ENCODE measurements at regions not wholly inside any gene's neighbourhood (a gene's known extent, or its start where the extent isn't known, plus 50 kb on each side); places are given as distances from the start of the nearest gene placed in this dataset.
"Not testable (repeated sequence)": the region's sequence is repeated elsewhere in the genome, so short reads cannot be mapped to it uniquely, and the experiment has no call there.

GRCh38 chr11:10956884-10957283 is 99.0 kb upstream of the ZBED5 start:
- H3K4me3 ChIP-seq (ENCODE audit: low read depth, low read length); H2AFZ ChIP-seq (ENCODE audit: low read length, unreplicated experiment); H3K4me1 ChIP-seq (ENCODE audit: control insufficient read depth, insufficient read depth, low read length, unreplicated experiment); H3K27ac ChIP-seq (ENCODE audit: low read depth, low read length); H3K79me2 ChIP-seq (ENCODE audit: control insufficient read depth, insufficient read depth, low read length, unreplicated experiment); H3K36me3 ChIP-seq (ENCODE audit: insufficient read depth, low read length): not testable (repeated sequence)
- peaks cover 39% of the 10 kb centered on the region for H3K27me3 ChIP-seq (ENCODE audit: insufficient read depth, low read length)

GRCh38 chr11:10955616-10956015 is 97.8 kb upstream of the ZBED5 start:
- Histone ChIP-seq H3K27me3 (ENCODE audit: insufficient read depth, low read length) (peaks cover 29% of the 10 kb centered on the region), H3K4me1 (ENCODE audit: control insufficient read depth, insufficient read depth, low read length, unreplicated experiment) (no peaks in the 10 kb centered on the region), H3K27ac (ENCODE audit: low read depth, low read length) (no peak overlapping the region), H3K4me3 (ENCODE audit: low read depth, low read length) (no peak overlapping the region), H3K36me3 (ENCODE audit: insufficient read depth, low read length) (no peaks in the 10 kb centered on the region), H2AFZ (ENCODE audit: low read length, unreplicated experiment) (no peak overlapping the region), H3K79me2 (ENCODE audit: control insufficient read depth, insufficient read depth, low read length, unreplicated experiment) (no peaks in the 10 kb centered on the region)

DNA sequence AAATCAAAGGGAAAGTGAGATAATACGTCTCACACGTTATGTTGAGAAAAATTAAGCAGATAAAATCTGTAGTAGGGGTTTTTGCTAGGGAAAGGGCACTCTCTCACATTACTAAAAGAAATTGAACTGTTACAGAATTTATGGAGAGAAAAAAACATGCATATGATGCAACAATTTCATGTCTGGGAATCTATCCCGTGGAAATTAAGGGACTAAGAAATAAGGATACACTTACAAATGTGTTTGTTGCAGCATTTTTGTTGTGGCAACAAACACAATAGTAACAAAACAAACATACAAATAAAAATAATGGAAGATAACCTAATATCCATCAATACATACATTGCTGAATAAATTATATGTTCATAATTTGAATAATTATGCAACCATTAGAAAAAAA is 96.3 kb upstream of the ZBED5 start:
- no peak overlapping the region for H3K27ac ChIP-seq (ENCODE audit: low read depth, low read length)
- no peaks in the 10 kb centered on the region for H3K79me2 ChIP-seq (ENCODE audit: control insufficient read depth, insufficient read depth, low read length, unreplicated experiment)
- H3K27me3 ChIP-seq (ENCODE audit: insufficient read depth, low read length), result peaks cover 27% of the 10 kb centered on the region
- H3K4me1 ChIP-seq (ENCODE audit: control insufficient read depth, insufficient read depth, low read length, unreplicated experiment), result no peaks in the 10 kb centered on the region
- no peaks in the 10 kb centered on the region for H3K36me3 ChIP-seq (ENCODE audit: insufficient read depth, low read length)
- H2AFZ ChIP-seq (ENCODE audit: low read length, unreplicated experiment), result no peak overlapping the region
- H3K4me3 ChIP-seq (ENCODE audit: low read depth, low read length), result no peak overlapping the region

GRCh38 chr11:10952872-10953271 is 95.0 kb upstream of the ZBED5 start:
- H2AFZ ChIP-seq (ENCODE audit: low read length, unreplicated experiment), result no peak overlapping the region

GRCh38 chr11:10947935-10948334 is 90.1 kb upstream of the ZBED5 start:
- H3K79me2 ChIP-seq (ENCODE audit: control insufficient read depth, insufficient read depth, low read length, unreplicated experiment); H3K4me3 ChIP-seq (ENCODE audit: low read depth, low read length); H2AFZ ChIP-seq (ENCODE audit: low read length, unreplicated experiment): not testable (repeated sequence)

More at GRCh38 chr11:10952872-10953271, 95.0 kb upstream of the ZBED5 start:
- no peak overlapping the region for H3K4me3 ChIP-seq (ENCODE audit: low read depth, low read length)
- no peaks in the 10 kb centered on the region for H3K79me2 ChIP-seq (ENCODE audit: control insufficient read depth, insufficient read depth, low read length, unreplicated experiment)
- H3K4me1 ChIP-seq (ENCODE audit: control insufficient read depth, insufficient read depth, low read length, unreplicated experiment), result no peaks in the 10 kb centered on the region
- H3K27me3 ChIP-seq (ENCODE audit: insufficient read depth, low read length), result peaks cover 27% of the 10 kb centered on the region
- no peaks in the 10 kb centered on the region for H3K36me3 ChIP-seq (ENCODE audit: insufficient read depth, low read length)
- H3K27ac ChIP-seq (ENCODE audit: low read depth, low read length), result no peak overlapping the region

DNA sequence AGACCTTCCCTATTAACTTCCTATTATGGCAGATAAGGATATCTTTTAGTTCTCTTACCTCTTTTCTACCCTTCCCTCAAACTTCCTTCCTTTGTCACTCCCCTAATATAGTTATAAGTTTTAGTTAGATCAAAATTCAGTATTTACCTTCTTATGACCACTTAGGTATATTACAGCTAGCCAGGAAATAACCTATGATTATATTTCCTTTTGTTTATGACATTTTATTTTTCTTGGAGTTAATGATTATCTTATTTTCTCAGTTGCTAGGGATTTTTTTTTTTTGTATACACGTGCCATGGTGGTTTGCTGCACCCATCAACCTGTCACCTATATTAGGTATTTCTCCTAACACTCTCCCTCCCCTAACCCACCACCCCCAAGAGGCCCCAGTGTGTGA is 88.2 kb upstream of the ZBED5 start:
- peaks cover 4% of the 10 kb centered on the region for H3K4me1 ChIP-seq (ENCODE audit: control insufficient read depth, insufficient read depth, low read length, unreplicated experiment)
- H3K79me2 ChIP-seq (ENCODE audit: control insufficient read depth, insufficient read depth, low read length, unreplicated experiment), result no peaks in the 10 kb centered on the region
- H2AFZ ChIP-seq (ENCODE audit: low read length, unreplicated experiment), result no peak overlapping the region
- no peak overlapping the region for H3K27ac ChIP-seq (ENCODE audit: low read depth, low read length)
- H3K27me3 ChIP-seq (ENCODE audit: insufficient read depth, low read length), result peaks cover 5% of the 10 kb centered on the region; the same call in 1 of the 2 replicates
- H3K4me3 ChIP-seq (ENCODE audit: low read depth, low read length), result no peak overlapping the region
- H3K36me3 ChIP-seq (ENCODE audit: insufficient read depth, low read length), result no peaks in the 10 kb centered on the region

More at GRCh38 chr11:10947935-10948334, 90.1 kb upstream of the ZBED5 start:
- H3K27ac ChIP-seq (ENCODE audit: low read depth, low read length); H3K36me3 ChIP-seq (ENCODE audit: insufficient read depth, low read length); H3K27me3 ChIP-seq (ENCODE audit: insufficient read depth, low read length); H3K4me1 ChIP-seq (ENCODE audit: control insufficient read depth, insufficient read depth, low read length, unreplicated experiment): not testable (repeated sequence)

- no peaks in the 10 kb centered on the region for H3K36me3 ChIP-seq (ENCODE audit: insufficient read depth, low read length)
- H3K79me2 ChIP-seq (ENCODE audit: control insufficient read depth, insufficient read depth, low read length, unreplicated experiment), result no peaks in the 10 kb centered on the region
- no peak overlapping the region for H3K27ac ChIP-seq (ENCODE audit: low read depth, low read length)
- H3K27me3 ChIP-seq (ENCODE audit: insufficient read depth, low read length), result no peaks in the 10 kb centered on the region
- H3K4me3 ChIP-seq (ENCODE audit: low read depth, low read length), result no peak overlapping the region
- peaks cover 4% of the 10 kb centered on the region for H3K4me1 ChIP-seq (ENCODE audit: control insufficient read depth, insufficient read depth, low read length, unreplicated experiment)
- no peak overlapping the region for H2AFZ ChIP-seq (ENCODE audit: low read length, unreplicated experiment)
Observed at GRCh38 chr11:10945196-10945595, 87.3 kb upstream of the ZBED5 start.

DNA sequence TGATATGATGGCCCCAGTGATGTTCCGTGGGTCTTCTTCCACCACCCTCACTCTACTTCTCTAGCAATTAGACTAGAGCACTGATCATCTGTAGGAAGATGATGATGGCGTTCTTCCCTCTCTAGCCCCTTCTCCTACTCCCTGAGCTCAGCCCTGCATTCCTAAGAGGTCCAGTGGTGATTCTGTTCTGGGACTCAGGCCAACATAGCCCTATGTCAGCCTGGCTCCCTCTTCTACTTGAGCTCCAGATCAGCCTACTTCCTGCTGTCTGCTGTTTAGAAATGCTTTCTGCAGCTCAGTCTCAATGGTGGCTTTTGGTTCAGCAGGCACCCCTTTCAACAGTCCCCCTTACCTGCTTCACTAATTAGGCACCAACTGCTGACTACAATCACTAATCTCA is 86.1 kb upstream of the ZBED5 start:
- Histone ChIP-seq H3K4me1 (ENCODE audit: control insufficient read depth, insufficient read depth, low read length, unreplicated experiment) (peaks cover 4% of the 10 kb centered on the region), H2AFZ (ENCODE audit: low read length, unreplicated experiment) (no peak overlapping the region), H3K4me3 (ENCODE audit: low read depth, low read length) (no peak overlapping the region), H3K27me3 (ENCODE audit: insufficient read depth, low read length) (no peaks in the 10 kb centered on the region), H3K36me3 (ENCODE audit: insufficient read depth, low read length) (no peaks in the 10 kb centered on the region), H3K27ac (ENCODE audit: low read depth, low read length) (no peak overlapping the region), H3K79me2 (ENCODE audit: control insufficient read depth, insufficient read depth, low read length, unreplicated experiment) (no peaks in the 10 kb centered on the region)

DNA sequence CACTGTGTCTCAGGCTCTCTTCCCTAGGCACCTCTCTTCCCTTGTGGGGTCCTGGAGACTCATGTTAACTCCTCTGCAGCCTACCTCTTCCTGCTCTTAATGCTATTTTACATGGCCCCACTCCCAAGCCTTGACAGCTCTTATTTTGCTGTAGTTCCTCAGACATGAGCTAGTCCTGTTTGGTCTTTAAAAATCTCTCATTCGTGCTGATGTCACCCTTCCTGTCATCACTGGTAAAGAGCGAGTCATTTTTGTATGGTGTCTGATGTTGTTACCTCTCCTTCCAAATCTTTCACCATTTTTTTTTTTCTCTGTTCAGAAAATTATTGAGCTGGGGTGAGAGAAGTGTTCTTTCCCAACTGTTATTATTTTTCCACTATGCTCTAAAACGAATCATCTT is 84.8 kb upstream of the ZBED5 start:
- Histone ChIP-seq H3K4me1 (ENCODE audit: control insufficient read depth, insufficient read depth, low read length, unreplicated experiment) (peaks cover 4% of the 10 kb centered on the region), H3K4me3 (ENCODE audit: low read depth, low read length) (no peak overlapping the region), H3K79me2 (ENCODE audit: control insufficient read depth, insufficient read depth, low read length, unreplicated experiment) (no peaks in the 10 kb centered on the region), H3K36me3 (ENCODE audit: insufficient read depth, low read length) (no peaks in the 10 kb centered on the region), H3K27me3 (ENCODE audit: insufficient read depth, low read length) (no peaks in the 10 kb centered on the region), H2AFZ (ENCODE audit: low read length, unreplicated experiment) (no peak overlapping the region), H3K27ac (ENCODE audit: low read depth, low read length) (no peak overlapping the region)

DNA sequence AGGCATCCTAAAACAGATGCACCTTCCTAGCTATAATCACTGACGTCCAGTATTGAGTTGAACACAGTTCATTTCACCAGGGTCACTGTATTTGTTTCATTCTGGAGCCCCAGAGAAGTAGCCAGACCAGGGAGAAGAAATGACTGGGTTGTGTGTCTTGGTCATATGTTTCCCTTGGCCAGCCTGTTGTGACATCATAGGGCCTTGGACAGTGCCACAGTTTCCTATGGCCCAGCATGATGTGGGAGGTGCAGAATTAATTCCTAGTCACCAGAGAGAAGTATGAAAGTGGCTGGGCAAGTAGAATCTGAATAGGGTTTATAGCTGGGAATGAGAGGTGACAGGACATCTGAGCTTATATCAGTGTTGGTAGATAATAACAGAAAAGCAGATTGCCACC is 84.0 kb upstream of the ZBED5 start:
- no peaks in the 10 kb centered on the region for H3K27me3 ChIP-seq (ENCODE audit: insufficient read depth, low read length)
- no peak overlapping the region for H3K27ac ChIP-seq (ENCODE audit: low read depth, low read length)
- H3K4me1 ChIP-seq (ENCODE audit: control insufficient read depth, insufficient read depth, low read length, unreplicated experiment), result peaks cover 4% of the 10 kb centered on the region
- no peak overlapping the region for H2AFZ ChIP-seq (ENCODE audit: low read length, unreplicated experiment)
- H3K36me3 ChIP-seq (ENCODE audit: insufficient read depth, low read length), result no peaks in the 10 kb centered on the region
- H3K4me3 ChIP-seq (ENCODE audit: low read depth, low read length), result no peak overlapping the region
- H3K79me2 ChIP-seq (ENCODE audit: control insufficient read depth, insufficient read depth, low read length, unreplicated experiment), result no peaks in the 10 kb centered on the region

GRCh38 chr11:10941414-10941813 is 83.6 kb upstream of the ZBED5 start:
- H3K4me3 ChIP-seq (ENCODE audit: low read depth, low read length), result no peak overlapping the region
- H2AFZ ChIP-seq (ENCODE audit: low read length, unreplicated experiment), result no peak overlapping the region
- no peak overlapping the region for H3K27ac ChIP-seq (ENCODE audit: low read depth, low read length)

More at GRCh38 chr11:10941414-10941813, 83.6 kb upstream of the ZBED5 start:
- Histone ChIP-seq H3K79me2 (ENCODE audit: control insufficient read depth, insufficient read depth, low read length, unreplicated experiment) (no peaks in the 10 kb centered on the region), H3K4me1 (ENCODE audit: control insufficient read depth, insufficient read depth, low read length, unreplicated experiment) (peaks cover 4% of the 10 kb centered on the region), H3K36me3 (ENCODE audit: insufficient read depth, low read length) (no peaks in the 10 kb centered on the region), H3K27me3 (ENCODE audit: insufficient read depth, low read length) (no peaks in the 10 kb centered on the region)

Measured in ACC112 (cell line).